Esophagus (tissue), 2 donors: ENCODE measurements at regions not wholly inside any gene's neighbourhood (a gene's known extent, or its start where the extent isn't known, plus 50 kb on each side); places are given as distances from the start of the nearest gene placed in this dataset.

ENCODE experiments used
- H3K27ac ChIP-seq, 2 donors: one replicate each; pipeline ENCODE4 v1.5.1; 2013; ENCODE audit warnings: low read depth in 2 of 2, mild to moderate bottlenecking in 2 of 2, inconsistent platforms in 1 of 2, low read length in 1 of 2, moderate library complexity in 1 of 2
- H3K27me3 ChIP-seq, 2 donors: one replicate each; pipeline ENCODE4 v1.6.1; 2013; ENCODE audit warnings: low read length in 2 of 2, control low read depth in 1 of 2, mild to moderate bottlenecking in 1 of 2; ENCODE audit not compliant: insufficient read depth in 2 of 2, control insufficient read depth in 1 of 2
- H3K36me3 ChIP-seq, 2 donors: one replicate each; pipeline ENCODE4 v1.6.1; 2013; ENCODE audit warnings: low read length in 1 of 2; ENCODE audit not compliant: control insufficient read depth in 2 of 2, insufficient read depth in 2 of 2
- H3K4me1 ChIP-seq, 2 donors: one replicate each; pipeline ENCODE4 v1.6.1; 2013; ENCODE audit warnings: low read length in 1 of 2; ENCODE audit not compliant: control insufficient read depth in 2 of 2, insufficient read depth in 2 of 2
- H3K4me3 ChIP-seq, 2 donors: one replicate each; pipeline ENCODE4 v1.5.1; 2013; ENCODE audit warnings: low read length in 2 of 2, mild to moderate bottlenecking in 2 of 2, low read depth in 1 of 2, moderate library complexity in 1 of 2
- H3K9me3 ChIP-seq, 2 donors: one replicate each; pipeline ENCODE4 v1.6.1; 2013; ENCODE audit warnings: mild to moderate bottlenecking in 2 of 2, low read depth in 1 of 2, low read length in 1 of 2, moderate library complexity in 1 of 2; ENCODE audit not compliant: control insufficient read depth in 2 of 2, insufficient read depth in 1 of 2
- WGBS, 2 donors: extraction: QIAGEN DNeasy Blood & Tissue Kit; methylation state at CpG; one replicate each; pipeline ENCODE4 v1.1.7; 2013; 5-methylcytosine and 5-hydroxymethylcytosine counted together
- donor health status: healthy with polysubstance abuse.
- donor health status: Bipolar disorder and iron deficiency.

- WGBS, 2 donors = 62 to 63% methylated on average over 4 of the region's 4 CpGs
- Histone ChIP-seq H3K27ac (no peak overlapping the region), H3K4me1 (no peaks in the 10 kb centered on the region), H3K27me3 (no peaks in the 10 kb centered on the region), H3K9me3 (no peaks in the 10 kb centered on the region), H3K4me3 (no peak overlapping the region), H3K36me3 (no peaks in the 10 kb centered on the region)
Observed at GRCh38 chr3:110955301-110955880, 116.2 kb upstream of the NECTIN3 start.

GRCh38 chr3:110956081-110956480 lies 115.5 kb upstream of the NECTIN3 start:
- WGBS, 2 donors = 87 to 90% methylated on average over 3 of the region's 3 CpGs
- Histone ChIP-seq H3K27me3 (no peaks in the 10 kb centered on the region), H3K36me3 (no peaks in the 10 kb centered on the region), H3K9me3 (no peaks in the 10 kb centered on the region), H3K4me1 (no peaks in the 10 kb centered on the region), H3K27ac (no peak overlapping the region), H3K4me3 (no peak overlapping the region)

GRCh38 chr3:110957247-110958025 lies 114.2 kb upstream of the NECTIN3 start:
- Histone ChIP-seq H3K36me3 (no peaks in the 10 kb centered on the region), H3K9me3 (no peaks in the 10 kb centered on the region), H3K27me3 (no peaks in the 10 kb centered on the region), H3K4me3 (no peak overlapping the region), H3K27ac (no peak overlapping the region), H3K4me1 (no peaks in the 10 kb centered on the region)
- 94 to 95% methylated on average over 1 of the region's 1 CpG for WGBS, 2 donors

- WGBS, 2 donors = 72 to 79% methylated on average over 10 of the region's 10 CpGs
- Histone ChIP-seq H3K4me3 (no peak overlapping the region), H3K27ac (no peak overlapping the region), H3K4me1 (no peaks in the 10 kb centered on the region), H3K27me3 (no peaks in the 10 kb centered on the region), H3K9me3 (no peaks in the 10 kb centered on the region), H3K36me3 (no peaks in the 10 kb centered on the region)
Observed at GRCh38 chr3:110958313-110959147, 113.1 kb upstream of the NECTIN3 start.

GRCh38 chr3:110965976-110966375 lies 105.6 kb upstream of the NECTIN3 start:
- WGBS, 2 donors = 88 to 92% methylated on average over 5 of the region's 5 CpGs
- H3K27ac ChIP-seq = no peak overlapping the region
- no peaks in the 10 kb centered on the region for H3K27me3 ChIP-seq
- H3K36me3 ChIP-seq = peaks cover 0 to 4% of the 10 kb centered on the region in 2 donors
- peaks cover 4 to 7% of the 10 kb centered on the region in 2 donors for H3K9me3 ChIP-seq
- no peaks in the 10 kb centered on the region for H3K4me1 ChIP-seq
- no peak overlapping the region for H3K4me3 ChIP-seq

GRCh38 chr3:110966966-110967663 lies 104.5 kb upstream of the NECTIN3 start:
- H3K36me3 ChIP-seq = peaks cover 0 to 4% of the 10 kb centered on the region in 2 donors
- H3K27me3 ChIP-seq = no peaks in the 10 kb centered on the region
- no peak overlapping the region for H3K4me3 ChIP-seq
- WGBS, 2 donors = 91 to 92% methylated on average over 3 of the region's 3 CpGs
- H3K9me3 ChIP-seq = peaks cover 4 to 7% of the 10 kb centered on the region in 2 donors
- H3K27ac ChIP-seq = no peak overlapping the region
- no peaks in the 10 kb centered on the region for H3K4me1 ChIP-seq

GRCh38 chr3:110968076-110968475 lies 103.5 kb upstream of the NECTIN3 start:
- Histone ChIP-seq H3K27me3 (no peaks in the 10 kb centered on the region), H3K4me3 (no peak overlapping the region), H3K9me3 (peaks cover 4 to 7% of the 10 kb centered on the region in 2 donors), H3K27ac (no peak overlapping the region), H3K36me3 (peaks cover 0 to 4% of the 10 kb centered on the region in 2 donors), H3K4me1 (no peaks in the 10 kb centered on the region)
- WGBS, 2 donors = 59 to 66% methylated on average over 1 of the region's 1 CpG

- peaks cover 4 to 7% of the 10 kb centered on the region in 2 donors for H3K9me3 ChIP-seq
- no peaks in the 10 kb centered on the region for H3K27me3 ChIP-seq
- no peak overlapping the region for H3K4me3 ChIP-seq
- 91 to 95% methylated on average over 19 of the region's 19 CpGs for WGBS, 2 donors
- H3K4me1 ChIP-seq = no peaks in the 10 kb centered on the region
- H3K36me3 ChIP-seq = peaks cover 0 to 4% of the 10 kb centered on the region in 2 donors
- H3K27ac ChIP-seq = no peak overlapping the region
Observed at GRCh38 chr3:110969229-110970211, 102.1 kb upstream of the NECTIN3 start.
